ENCODE measurements at regions not wholly inside any gene's neighbourhood (a gene's known extent, or its start where the extent isn't known, plus 50 kb on each side); places are given as distances from the start of the nearest gene placed in this dataset.

- no peak for DNase-seq
Observed at GRCh38 chr22:49093192-49093880, 734.3 kb downstream of the BRD1 start.

DNA sequence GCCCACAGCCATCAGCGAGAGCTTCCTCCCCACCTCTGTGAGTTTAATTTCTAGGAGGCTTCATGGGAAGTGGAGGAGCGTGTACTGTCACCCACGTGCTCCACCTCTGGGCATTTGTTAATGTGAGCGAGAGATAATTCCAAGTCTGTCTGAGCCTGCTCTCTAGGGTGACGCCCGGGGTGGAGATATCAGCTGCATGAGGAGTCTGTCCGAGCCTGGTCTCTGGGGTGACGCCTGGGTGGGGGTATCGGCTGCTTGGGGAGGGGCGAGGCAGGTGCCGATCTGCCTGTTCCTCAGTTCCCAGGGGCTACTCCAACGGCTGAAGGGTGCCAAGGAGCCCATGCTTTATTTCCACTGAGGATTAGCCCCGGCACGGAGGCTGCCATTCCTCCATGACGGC, 735.0 kb downstream of the BRD1 start:
- DNase-seq: no peak

GRCh38 chr22:49091917-49092545, 735.6 kb downstream of the BRD1 start:
- no peak for DNase-seq

GRCh38 chr22:49091451-49091850, 736.2 kb downstream of the BRD1 start:
- no peak for DNase-seq

GRCh38 chr22:49090853-49091135, 736.9 kb downstream of the BRD1 start:
- DNase-seq: no peak

GRCh38 chr22:49090061-49090852, 737.4 kb downstream of the BRD1 start:
- DNase-seq: no peak

- DNase-seq: no peak
Observed at GRCh38 chr22:49088801-49089791, 738.6 kb downstream of the BRD1 start.

DNA sequence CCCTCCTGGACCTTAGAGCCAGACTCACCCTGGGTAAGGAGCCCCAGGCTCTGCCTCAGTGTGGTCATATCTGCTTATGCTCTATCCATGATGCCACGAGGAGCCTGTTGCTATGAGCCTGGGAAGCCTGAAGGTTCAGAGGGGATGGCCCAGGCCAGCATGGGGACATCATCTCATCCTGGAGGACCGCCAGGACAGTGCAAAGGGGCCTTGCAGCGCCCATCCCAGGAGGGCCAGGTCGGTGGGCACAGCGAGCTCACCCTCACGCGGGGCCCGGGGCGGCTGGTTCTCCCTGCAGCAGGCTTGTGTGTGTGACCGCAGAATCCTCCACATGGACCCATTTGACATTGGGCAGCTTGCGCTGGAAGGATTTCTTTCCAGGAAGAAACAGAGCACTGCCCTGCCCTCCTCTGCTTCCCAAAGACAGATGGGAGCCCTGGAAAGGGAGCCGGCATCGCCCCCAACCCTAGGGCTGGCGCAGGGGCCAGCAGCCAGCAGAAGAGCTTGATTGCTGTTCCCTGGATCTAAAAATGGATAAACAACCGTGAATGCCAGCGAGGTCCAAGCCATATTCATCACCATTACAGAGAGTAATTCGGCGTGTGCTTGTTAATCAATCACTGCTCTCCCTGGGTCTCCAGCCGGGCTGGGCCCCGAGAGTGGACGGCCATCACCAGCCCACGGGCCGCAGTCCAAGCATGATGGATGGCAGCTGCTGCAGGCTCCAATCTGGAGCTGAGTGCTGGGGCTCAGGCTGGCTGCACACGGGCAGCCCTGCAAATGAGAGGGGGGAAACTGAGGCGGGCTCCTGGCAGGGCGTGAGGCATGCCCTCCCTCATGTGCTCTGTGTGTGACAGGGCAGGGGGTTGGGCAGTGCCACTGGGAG, 739.7 kb downstream of the BRD1 start:
- no peak for DNase-seq

- DNase-seq: no peak
Observed at GRCh38 chr22:49087198-49087597, 740.5 kb downstream of the BRD1 start.

DNA sequence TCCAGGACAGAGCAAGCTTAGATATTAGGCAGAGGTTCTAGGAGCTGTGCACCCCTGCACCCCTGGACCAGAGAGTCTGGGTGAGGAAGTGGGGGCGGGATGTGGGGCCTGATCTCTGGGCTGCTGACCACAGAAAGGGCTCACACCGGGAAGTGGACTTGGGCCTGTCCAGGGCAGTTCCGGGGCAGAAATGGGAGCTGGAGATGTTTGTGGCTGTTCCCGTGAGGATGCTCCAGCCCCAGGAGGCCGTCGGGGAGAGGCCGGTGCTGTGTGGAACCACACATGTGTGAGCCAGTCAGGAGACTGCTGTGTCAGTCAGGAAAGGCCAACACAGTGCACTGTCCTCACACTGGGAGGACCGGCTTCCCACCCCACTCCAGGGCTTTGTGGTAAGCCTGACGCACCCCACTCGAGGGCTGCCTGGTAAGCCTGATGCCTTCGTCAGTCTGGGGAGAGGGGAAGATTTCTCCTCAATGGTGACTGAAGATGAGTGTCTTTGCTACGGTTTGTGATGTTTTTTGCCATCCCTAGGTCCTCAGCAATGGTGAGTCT, 741.0 kb downstream of the BRD1 start:
- no peak for DNase-seq

DNA sequence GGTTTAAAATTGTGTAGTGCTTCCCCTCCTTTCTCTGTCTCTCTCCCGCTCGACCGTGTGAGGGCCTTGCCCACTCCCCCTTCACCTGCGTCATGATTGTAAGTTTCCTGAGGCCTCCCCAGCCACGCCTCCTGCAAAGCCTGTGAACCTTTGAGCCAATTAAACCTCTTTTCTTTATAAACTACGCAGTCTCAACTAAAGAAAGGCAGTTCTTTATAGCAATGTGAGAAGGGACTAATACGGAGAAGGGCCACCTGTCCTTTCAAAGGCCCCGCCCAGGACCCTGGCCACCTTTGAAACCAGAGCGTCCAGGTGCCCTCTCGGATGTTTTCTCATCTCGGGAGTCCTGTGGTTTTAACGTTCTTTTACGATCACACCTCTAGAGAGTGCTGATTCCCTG, 741.5 kb downstream of the BRD1 start:
- no peak for DNase-seq

GRCh38 chr22:49084206-49084605, 743.5 kb downstream of the BRD1 start:
- DNase-seq: no peak

DNA sequence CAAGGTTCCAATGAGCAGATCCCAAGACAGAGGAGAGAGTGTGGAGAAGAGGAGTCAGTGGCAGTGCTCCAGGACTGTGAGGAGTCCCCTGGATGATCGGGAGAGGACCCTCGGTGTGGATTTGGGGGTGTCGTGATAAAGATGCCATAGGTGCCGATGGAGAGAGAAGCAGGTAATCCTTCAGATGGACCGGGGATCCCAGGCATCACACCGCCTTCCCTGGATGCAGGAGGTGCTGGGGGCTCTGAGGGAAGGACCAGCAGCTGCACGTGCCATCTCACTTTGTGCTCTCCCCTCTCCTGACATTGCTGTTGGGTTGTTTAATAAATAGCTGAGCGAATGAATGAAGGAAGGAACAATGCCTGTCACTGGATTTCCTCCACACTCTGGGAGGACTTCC, 744.1 kb downstream of the BRD1 start:
- DNase-seq: no peak

GRCh38 chr22:49082451-49082850, 745.2 kb downstream of the BRD1 start:
- no peak for DNase-seq

- no peak for DNase-seq
Observed at GRCh38 chr22:49081926-49082325, 745.7 kb downstream of the BRD1 start.

- DNase-seq: no peak
Observed at GRCh38 chr22:49081261-49081666, 746.4 kb downstream of the BRD1 start.

GRCh38 chr22:49080631-49081030, 747.0 kb downstream of the BRD1 start:
- DNase-seq: no peak

DNA sequence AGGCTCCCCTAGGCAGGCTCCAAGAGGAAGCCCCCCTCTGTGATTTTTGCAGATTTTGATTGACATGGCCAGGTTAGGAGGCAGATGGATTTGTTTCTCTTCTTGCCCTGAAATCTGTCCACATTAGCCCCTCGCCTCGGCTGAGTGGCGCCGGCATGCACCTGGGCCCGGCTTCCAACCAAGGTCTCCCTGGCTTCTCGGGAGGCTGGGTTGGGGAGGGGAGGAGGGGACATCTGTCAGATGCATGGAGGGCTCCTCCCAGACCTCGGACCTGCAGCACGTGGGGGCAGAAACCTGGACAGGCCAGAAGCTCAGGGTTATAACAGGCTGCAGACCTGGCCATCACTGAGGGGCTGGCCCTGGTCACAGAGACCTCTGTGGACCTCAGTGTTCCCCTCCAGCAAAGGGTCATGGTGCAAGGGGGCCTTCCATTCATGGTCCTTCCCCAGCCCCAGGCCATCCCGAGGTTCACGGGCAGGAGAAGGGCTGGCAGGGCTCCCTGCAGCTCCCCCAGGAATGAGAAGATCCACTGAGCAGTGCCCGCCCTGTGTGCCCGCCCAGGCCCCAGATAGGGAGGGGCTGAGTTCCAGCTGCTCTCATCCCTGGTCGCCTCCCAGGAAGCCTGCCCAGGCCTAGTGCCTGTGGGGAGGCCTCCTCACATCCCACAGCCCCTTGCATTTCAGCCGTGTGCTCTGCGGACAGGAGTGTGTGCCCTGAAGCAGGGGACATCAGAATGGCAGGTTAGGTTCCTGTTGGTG, 747.8 kb downstream of the BRD1 start:
- DNase-seq: no peak

GRCh38 chr22:49079027-49079725, 748.5 kb downstream of the BRD1 start:
- DNase-seq: no peak

GRCh38 chr22:49078076-49078710, 749.5 kb downstream of the BRD1 start:
- DNase-seq: no peak
